GM21723 (cell line): ENCODE measurements at regions not wholly inside any gene's neighbourhood (a gene's known extent, or its start where the extent isn't known, plus 50 kb on each side); places are given as distances from the start of the nearest gene placed in this dataset.
"Not testable (repeated sequence)": the region's sequence is repeated elsewhere in the genome, so short reads cannot be mapped to it uniquely, and the experiment has no call there.

ENCODE experiments used
- ATAC-seq: cut with Tn5 transposase; IDR thresholded peaks from one replicate; pipeline ENCODE4 v1.9.1; 2021; ENCODE audit warnings: mild to moderate bottlenecking, moderate library complexity; ENCODE audit not compliant: unreplicated experiment

- ATAC-seq = no peak
These were observed 576.5 kb upstream of the EDIL3 start for GRCh38 chr5:84961193-84961592.

GRCh38 chr5:84961903-84962302 is 577.2 kb upstream of the EDIL3 start:
- no peak for ATAC-seq

GRCh38 chr5:84983093-84983492 is 598.4 kb upstream of the EDIL3 start:
- ATAC-seq = no peak

- ATAC-seq = no peak
These were observed 600.5 kb upstream of the EDIL3 start for GRCh38 chr5:84985148-84985547.

GRCh38 chr5:84986688-84987087 is 602.0 kb upstream of the EDIL3 start:
- ATAC-seq = no peak

GRCh38 chr5:85000671-85001070 is 616.0 kb upstream of the EDIL3 start:
- ATAC-seq = no peak

GRCh38 chr5:85002026-85002425 is 617.3 kb upstream of the EDIL3 start:
- ATAC-seq = not testable (repeated sequence)

- ATAC-seq = no peak
These were observed 625.4 kb upstream of the EDIL3 start for GRCh38 chr5:85010014-85010562.

GRCh38 chr5:85017261-85017660 is 632.6 kb upstream of the EDIL3 start:
- no peak for ATAC-seq

- no peak for ATAC-seq
These were observed 645.8 kb upstream of the EDIL3 start for GRCh38 chr5:85030316-85031084.

- ATAC-seq = no peak
These were observed 664.3 kb upstream of the EDIL3 start for GRCh38 chr5:85049020-85049419.

GRCh38 chr5:85052826-85053225 is 668.1 kb upstream of the EDIL3 start:
- no peak for ATAC-seq

GRCh38 chr5:85069659-85070640 is 685.3 kb upstream of the EDIL3 start:
- ATAC-seq = no peak

- ATAC-seq = no peak
These were observed 692.9 kb upstream of the EDIL3 start for GRCh38 chr5:85077581-85077980.

- no peak for ATAC-seq
These were observed 711.7 kb upstream of the EDIL3 start for GRCh38 chr5:85096421-85096820.

- ATAC-seq = no peak
These were observed 723.8 kb upstream of the EDIL3 start for GRCh38 chr5:85108471-85108870.

- ATAC-seq = no peak
These were observed 724.9 kb upstream of the EDIL3 start for GRCh38 chr5:85109616-85110015.

GRCh38 chr5:85132269-85132668 is 747.6 kb upstream of the EDIL3 start:
- ATAC-seq = no peak

GRCh38 chr5:85140471-85140870 is 755.8 kb upstream of the EDIL3 start:
- ATAC-seq = no peak

- no peak for ATAC-seq
These were observed 758.5 kb upstream of the EDIL3 start for GRCh38 chr5:85143138-85143537.

GRCh38 chr5:85148701-85149100 is 764.0 kb upstream of the EDIL3 start:
- ATAC-seq = no peak

GRCh38 chr5:85159395-85159794 is 774.7 kb upstream of the EDIL3 start:
- no peak for ATAC-seq
